ENCODE measurements at regions not wholly inside any gene's neighbourhood (a gene's known extent, or its start where the extent isn't known, plus 50 kb on each side); places are given as distances from the start of the nearest gene placed in this dataset.

DNA sequence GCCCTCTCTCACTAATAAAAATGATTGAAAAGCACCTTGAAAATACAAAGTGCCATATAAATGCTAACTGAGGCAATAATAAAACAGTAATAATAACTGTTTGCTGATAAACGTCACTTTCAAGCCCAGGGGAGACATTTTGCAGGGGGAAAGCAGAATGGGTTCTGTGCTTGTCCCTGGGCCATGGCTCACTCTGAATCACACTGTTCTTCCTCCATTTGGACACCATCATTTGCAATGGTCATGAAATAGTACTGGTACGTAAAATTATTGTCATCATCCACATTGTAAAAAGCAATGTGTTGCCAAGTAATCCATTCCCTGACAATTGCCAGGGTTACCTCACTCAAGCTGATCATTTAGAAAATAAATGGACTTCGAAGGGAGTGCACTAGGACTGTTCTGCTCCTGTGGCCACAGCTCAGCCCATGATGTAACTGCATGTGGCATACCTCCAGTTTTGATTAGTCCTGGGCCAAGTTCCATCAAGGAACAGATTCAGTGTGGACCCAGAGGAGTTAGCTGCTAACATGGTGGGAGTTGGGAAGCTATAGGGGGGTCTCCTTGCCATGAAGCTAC is 508.8 kb upstream of the CELF4 start:
- Histone ChIP-seq H3K36me3 (ENCODE audit: control insufficient read depth in 2 of 2, insufficient read depth in 2 of 2, low read length in 1 of 2) (no peaks in the 10 kb centered on the region), H3K4me3 (no peak overlapping the region), H4K20me1 (ENCODE audit: control insufficient read depth, insufficient read depth) (no peaks in the 10 kb centered on the region), H3K4me2 (ENCODE audit: control insufficient read depth, insufficient read depth) (no peak overlapping the region), H3K4me1 (ENCODE audit: control insufficient read depth, insufficient read depth, low read length) (no peaks in the 10 kb centered on the region), H3K27ac (ENCODE audit: control insufficient read depth, insufficient read depth) (no peak overlapping the region), H3K9me3 (replicated peaks; ENCODE audit: control insufficient read depth, insufficient read depth, low read length) (no peaks in the 10 kb centered on the region), H3K79me2 (ENCODE audit: control insufficient read depth, insufficient read depth, low read length) (no peaks in the 10 kb centered on the region), H2AFZ (ENCODE audit: control insufficient read depth, low read depth, low read length) (no peak overlapping the region), H3K27me3 (replicated peaks in 1 of 2; ENCODE audit: control insufficient read depth in 2 of 2, insufficient read depth in 2 of 2, low read length in 1 of 2) (no peaks in the 10 kb centered on the region), H3K9ac (ENCODE audit: control insufficient read depth, insufficient read depth, low read length) (no peak overlapping the region)
- ChIA-PET CTCF (no interaction called here), SMC1A (ENCODE audit: uncharacterized antibody, unreplicated experiment) (no interaction called here), POLR2A (no interaction called here), RAD21 (ENCODE audit: unreplicated experiment) (no interaction called here)
- WGBS (ENCODE audit: insufficient coverage, insufficient replicate concordance, low lambda C conversion rate, missing lambda C conversion rate), result 7% methylated on average over 3 of the region's 3 CpGs
- intact Hi-C loops (cut with micrococcal nuclease; ENCODE audit: unreplicated experiment), result no loop called here
- BruUV-seq (replicated peaks), result no TSS peak
- FAIRE-seq, result no peak
- no peak for DNase-seq (ENCODE audit: low read depth, low spot score)
- in situ Hi-C loops (cut with MboI), result no loop called here
- no peak for ATAC-seq
- no peak for TF ChIP-seq SRF (IDR thresholded peaks at IDR 0.05; ENCODE audit: low read depth in 2 of 2, low read length in 2 of 2)
- no peak for TF ChIP-seq HDGF (IDR thresholded peaks at IDR 0.05)
- no peak for TF ChIP-seq HDAC6 (IDR thresholded peaks at IDR 0.05; ENCODE audit: unreplicated experiment)

DNA sequence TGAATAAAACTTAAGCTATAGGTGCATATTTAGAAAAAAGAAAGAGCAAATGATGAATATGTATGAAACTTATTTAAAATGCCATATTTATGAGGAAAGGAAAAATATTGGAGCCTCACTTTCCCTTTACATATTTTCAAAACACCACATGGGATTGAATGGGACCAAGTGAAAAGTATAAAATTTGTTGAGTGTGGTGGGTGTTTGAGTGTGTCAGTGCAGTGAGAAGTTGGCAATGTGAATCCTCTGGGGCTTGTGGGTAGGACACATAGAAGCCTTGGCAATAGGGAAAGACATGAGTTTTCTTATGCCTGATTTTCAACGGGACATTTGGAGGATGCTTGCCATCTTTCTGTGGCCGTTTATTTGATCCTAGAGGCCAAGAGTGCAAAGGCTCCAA is 502.2 kb upstream of the CELF4 start:
- BruUV-seq (replicated peaks), result no TSS peak
- TF ChIP-seq, protein P1, sequence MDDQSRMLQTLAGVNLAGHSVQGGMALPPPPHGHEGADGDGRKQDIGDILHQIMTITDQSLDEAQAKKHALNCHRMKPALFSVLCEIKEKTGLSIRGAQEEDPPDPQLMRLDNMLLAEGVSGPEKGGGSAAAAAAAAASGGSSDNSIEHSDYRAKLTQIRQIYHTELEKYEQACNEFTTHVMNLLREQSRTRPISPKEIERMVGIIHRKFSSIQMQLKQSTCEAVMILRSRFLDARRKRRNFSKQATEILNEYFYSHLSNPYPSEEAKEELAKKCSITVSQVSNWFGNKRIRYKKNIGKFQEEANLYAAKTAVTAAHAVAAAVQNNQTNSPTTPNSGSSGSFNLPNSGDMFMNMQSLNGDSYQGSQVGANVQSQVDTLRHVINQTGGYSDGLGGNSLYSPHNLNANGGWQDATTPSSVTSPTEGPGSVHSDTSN (IDR thresholded peaks at IDR 0.05; ENCODE audit: insufficient replicate concordance, low read depth, low read length), result no peak
- TF ChIP-seq, protein P2, sequence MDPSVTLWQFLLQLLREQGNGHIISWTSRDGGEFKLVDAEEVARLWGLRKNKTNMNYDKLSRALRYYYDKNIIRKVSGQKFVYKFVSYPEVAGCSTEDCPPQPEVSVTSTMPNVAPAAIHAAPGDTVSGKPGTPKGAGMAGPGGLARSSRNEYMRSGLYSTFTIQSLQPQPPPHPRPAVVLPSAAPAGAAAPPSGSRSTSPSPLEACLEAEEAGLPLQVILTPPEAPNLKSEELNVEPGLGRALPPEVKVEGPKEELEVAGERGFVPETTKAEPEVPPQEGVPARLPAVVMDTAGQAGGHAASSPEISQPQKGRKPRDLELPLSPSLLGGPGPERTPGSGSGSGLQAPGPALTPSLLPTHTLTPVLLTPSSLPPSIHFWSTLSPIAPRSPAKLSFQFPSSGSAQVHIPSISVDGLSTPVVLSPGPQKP (IDR thresholded peaks at IDR 0.05; ENCODE audit: low read depth, low read length), result no peak
- TF ChIP-seq JUND (IDR thresholded peaks at IDR 0.05; ENCODE audit: low read depth, low read length) (no peak), NFYB (IDR thresholded peaks at IDR 0.05; ENCODE audit: insufficient read depth, low read depth, low read length) (no peak), HDGF (IDR thresholded peaks at IDR 0.05) (no peak), FOXK2 (IDR thresholded peaks at IDR 0.05) (no peak), MEF2B (IDR thresholded peaks at IDR 0.05; ENCODE audit: partially characterized antibody, poor library complexity, severe bottlenecking) (no peak)
- TF ChIP-seq, protein P3, sequence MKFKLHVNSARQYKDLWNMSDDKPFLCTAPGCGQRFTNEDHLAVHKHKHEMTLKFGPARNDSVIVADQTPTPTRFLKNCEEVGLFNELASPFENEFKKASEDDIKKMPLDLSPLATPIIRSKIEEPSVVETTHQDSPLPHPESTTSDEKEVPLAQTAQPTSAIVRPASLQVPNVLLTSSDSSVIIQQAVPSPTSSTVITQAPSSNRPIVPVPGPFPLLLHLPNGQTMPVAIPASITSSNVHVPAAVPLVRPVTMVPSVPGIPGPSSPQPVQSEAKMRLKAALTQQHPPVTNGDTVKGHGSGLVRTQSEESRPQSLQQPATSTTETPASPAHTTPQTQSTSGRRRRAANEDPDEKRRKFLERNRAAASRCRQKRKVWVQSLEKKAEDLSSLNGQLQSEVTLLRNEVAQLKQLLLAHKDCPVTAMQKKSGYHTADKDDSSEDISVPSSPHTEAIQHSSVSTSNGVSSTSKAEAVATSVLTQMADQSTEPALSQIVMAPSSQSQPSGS (IDR thresholded peaks at IDR 0.05; ENCODE audit: low read length), result no peak
- TF ChIP-seq, protein P4, sequence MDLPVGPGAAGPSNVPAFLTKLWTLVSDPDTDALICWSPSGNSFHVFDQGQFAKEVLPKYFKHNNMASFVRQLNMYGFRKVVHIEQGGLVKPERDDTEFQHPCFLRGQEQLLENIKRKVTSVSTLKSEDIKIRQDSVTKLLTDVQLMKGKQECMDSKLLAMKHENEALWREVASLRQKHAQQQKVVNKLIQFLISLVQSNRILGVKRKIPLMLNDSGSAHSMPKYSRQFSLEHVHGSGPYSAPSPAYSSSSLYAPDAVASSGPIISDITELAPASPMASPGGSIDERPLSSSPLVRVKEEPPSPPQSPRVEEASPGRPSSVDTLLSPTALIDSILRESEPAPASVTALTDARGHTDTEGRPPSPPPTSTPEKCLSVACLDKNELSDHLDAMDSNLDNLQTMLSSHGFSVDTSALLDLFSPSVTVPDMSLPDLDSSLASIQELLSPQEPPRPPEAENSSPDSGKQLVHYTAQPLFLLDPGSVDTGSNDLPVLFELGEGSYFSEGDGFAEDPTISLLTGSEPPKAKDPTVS (IDR thresholded peaks at IDR 0.05; ENCODE audit: low read depth, low read length), result no peak

More for the DNA sequence above, 502.2 kb upstream of the CELF4 start:
- Histone ChIP-seq H3K4me1 (ENCODE audit: control insufficient read depth, insufficient read depth, low read length) (no peaks in the 10 kb centered on the region), H4K20me1 (ENCODE audit: control insufficient read depth, insufficient read depth) (no peaks in the 10 kb centered on the region), H3K79me2 (ENCODE audit: control insufficient read depth, insufficient read depth, low read length) (no peaks in the 10 kb centered on the region), H3K27me3 (replicated peaks in 1 of 2; ENCODE audit: control insufficient read depth in 2 of 2, insufficient read depth in 2 of 2, low read length in 1 of 2) (no peaks in the 10 kb centered on the region), H3K4me3 (no peak overlapping the region), H3K36me3 (ENCODE audit: control insufficient read depth in 2 of 2, insufficient read depth in 2 of 2, low read length in 1 of 2) (no peaks in the 10 kb centered on the region), H3K27ac (ENCODE audit: control insufficient read depth, insufficient read depth) (no peak overlapping the region), H3K9ac (ENCODE audit: control insufficient read depth, insufficient read depth, low read length) (no peak overlapping the region), H3K9me3 (replicated peaks; ENCODE audit: control insufficient read depth, insufficient read depth, low read length) (no peaks in the 10 kb centered on the region), H3K4me2 (ENCODE audit: control insufficient read depth, insufficient read depth) (no peak overlapping the region), H2AFZ (ENCODE audit: control insufficient read depth, low read depth, low read length) (no peak overlapping the region)
- RAD21 ChIA-PET (ENCODE audit: unreplicated experiment), result no interaction called here
- no peak for ATAC-seq
- 0% methylated on average over 2 of the region's 2 CpGs for WGBS (ENCODE audit: insufficient coverage, insufficient replicate concordance, low lambda C conversion rate, missing lambda C conversion rate)
- intact Hi-C loops (cut with micrococcal nuclease; ENCODE audit: unreplicated experiment) (no loop called here), in situ Hi-C loops (cut with MboI) (no loop called here)
- CTCF ChIA-PET, result no interaction called here
- POLR2A ChIA-PET, result no interaction called here
- SMC1A ChIA-PET (ENCODE audit: uncharacterized antibody, unreplicated experiment), result no interaction called here
- no peak for DNase-seq (ENCODE audit: low read depth, low spot score)
- FAIRE-seq, result no peak

Measured in GM12878 (cell line).